GM12892 (cell line): ENCODE measurements at regions not wholly inside any gene's neighbourhood (a gene's known extent, or its start where the extent isn't known, plus 50 kb on each side); places are given as distances from the start of the nearest gene placed in this dataset.

ENCODE experiments used
- POLR2A ChIP-seq: IDR thresholded peaks from 2 replicates; pipeline ENCODE4 v1.6.1; 2011; ENCODE audit warnings: low read depth, low read length, control low read depth
- POLR2AphosphoS5 ChIP-seq: IDR thresholded peaks from 2 replicates; pipeline ENCODE4 v1.6.1; 2011; ENCODE audit warnings: low read depth, low read length, control low read depth

DNA sequence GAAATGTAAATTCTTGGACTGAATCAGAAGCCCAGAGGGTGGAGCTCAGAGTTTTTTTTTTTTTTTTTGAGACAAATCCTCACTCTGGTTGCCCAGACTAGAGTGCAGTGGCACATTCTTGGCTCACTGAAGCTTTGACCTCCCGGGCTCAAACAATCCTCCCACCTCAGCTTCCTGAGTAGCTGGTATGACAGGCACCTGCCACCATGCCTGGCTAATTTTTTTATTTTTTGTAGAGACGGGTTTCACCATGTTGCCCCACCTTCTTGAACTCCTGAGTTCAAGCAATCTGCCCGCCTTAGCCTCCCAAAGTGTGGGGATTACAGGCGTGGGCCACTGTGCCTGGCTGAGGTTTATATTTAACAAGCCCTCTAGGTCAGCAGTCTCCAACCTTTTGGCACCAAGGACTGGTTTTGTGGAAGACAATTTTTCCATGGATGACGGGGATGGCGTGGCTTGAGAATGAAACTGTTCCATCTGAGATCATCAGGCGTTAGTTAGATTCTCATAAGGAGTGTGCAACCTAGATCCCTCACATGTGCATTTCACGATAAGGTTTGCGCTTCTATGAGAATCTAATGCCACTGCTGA is 76.7 kb downstream of the FHIP1A start:
- no peak for TF ChIP-seq POLR2AphosphoS5
- TF ChIP-seq POLR2A, result no peak
